Fibroblast of lung (primary cell): ENCODE measurements at regions not wholly inside any gene's neighbourhood (a gene's known extent, or its start where the extent isn't known, plus 50 kb on each side); places are given as distances from the start of the nearest gene placed in this dataset.
A peak's percentile ranks its signal among the peaks of the same experiment; 100 is the strongest.

ENCODE experiments used
- DNase-seq, 2 donors: peaks; one replicate each; pipeline versions ENCODE4 v3.0.0 to v3.0.0-alpha.2; 2010; ENCODE audit warnings: low read depth in 2 of 2
- H2AFZ ChIP-seq: 2 replicates; pipeline ENCODE4 v1.5.1; 2012; ENCODE audit warnings: low read length, control low read depth, inconsistent platforms
- H3K27ac ChIP-seq: 2 replicates; pipeline ENCODE4 v1.5.1; 2011; ENCODE audit warnings: low read length, control low read depth; ENCODE audit not compliant: insufficient read depth
- H3K27me3 ChIP-seq: 2 replicates; pipeline ENCODE4 v1.5.1; 2011; ENCODE audit warnings: mild to moderate bottlenecking, low read length; ENCODE audit not compliant: control insufficient read depth, insufficient read depth
- H3K36me3 ChIP-seq: 2 replicates; pipeline ENCODE4 v1.5.1; 2011; ENCODE audit warnings: low read length; ENCODE audit not compliant: control insufficient read depth, insufficient read depth
- H3K4me1 ChIP-seq: 2 replicates; pipeline ENCODE4 v1.5.1; 2011; ENCODE audit warnings: low read length; ENCODE audit not compliant: control insufficient read depth, insufficient read depth; ENCODE audit errors: extremely low read depth
- H3K4me2 ChIP-seq: 2 replicates; pipeline ENCODE4 v1.5.1; 2011; ENCODE audit warnings: low read length, control low read depth; ENCODE audit not compliant: insufficient read depth; ENCODE audit errors: extremely low read depth
- H3K4me3 ChIP-seq, 4 experiments: fragments of 200-600 bp in 1 of 4; sonication (generic) in 1 of 4; replicated peaks in 1 of 4; 2 replicates each; pipeline ENCODE4 v1.5.1; 2011 to 2016; ENCODE audit warnings: low read length in 4 of 4, low read depth in 3 of 4, mild to moderate bottlenecking in 3 of 4, control low read depth in 2 of 4, inconsistent platforms in 1 of 4, mixed read lengths in 1 of 4; ENCODE audit not compliant: insufficient read depth in 1 of 4; ENCODE audit errors: control extremely low read depth in 1 of 4
- H3K79me2 ChIP-seq: 2 replicates; pipeline ENCODE4 v1.5.1; 2012; ENCODE audit warnings: mild to moderate bottlenecking, low read length, inconsistent platforms; ENCODE audit not compliant: control insufficient read depth, insufficient read depth
- H3K9ac ChIP-seq: 2 replicates; pipeline ENCODE4 v1.5.1; 2011; ENCODE audit warnings: mild to moderate bottlenecking, low read length, control low read depth; ENCODE audit not compliant: insufficient read depth
- H3K9me3 ChIP-seq: 2 replicates; pipeline ENCODE4 v1.5.1; 2012; ENCODE audit warnings: low read depth, low read length; ENCODE audit not compliant: control insufficient read depth, insufficient read depth
- H4K20me1 ChIP-seq: 2 replicates; pipeline ENCODE4 v1.5.1; 2011; ENCODE audit warnings: low read length; ENCODE audit not compliant: control insufficient read depth, insufficient read depth; ENCODE audit errors: extremely low read depth
- CTCF ChIP-seq, 2 donors: IDR thresholded peaks in 1 of 2; conservative IDR thresholded peaks in 1 of 2; 1 replicate in 1 of 2; 2 replicates in 1 of 2; pipeline ENCODE4 v1.5.1; 2011 to 2012; ENCODE audit warnings: low read length in 2 of 2, control low read depth in 1 of 2, inconsistent platforms in 1 of 2, low read depth in 1 of 2, mild to moderate bottlenecking in 1 of 2
- EZH2 ChIP-seq: IDR thresholded peaks from 2 replicates; pipeline ENCODE4 v1.5.1; 2012; ENCODE audit warnings: low read length, control low read depth, mild to moderate bottlenecking; ENCODE audit errors: missing control alignments

GRCh38 chr7:98679741-98680140, 62.7 kb downstream of the NPTX2 start:
- Histone ChIP-seq H3K36me3 (no peaks in the 10 kb centered on the region), H3K4me3 (no peak overlapping the region), H2AFZ (no peak overlapping the region), H3K9me3 (no peaks in the 10 kb centered on the region), H4K20me1 (no peaks in the 10 kb centered on the region), H3K27ac (no peak overlapping the region), H3K9ac (no peak overlapping the region), H3K27me3 (no peaks in the 10 kb centered on the region), H3K4me2 (no peak overlapping the region), H3K4me1 (no peaks in the 10 kb centered on the region), H3K79me2 (no peaks in the 10 kb centered on the region)
- peak in 1 of 2 donors; percentile 6 for DNase-seq
- TF ChIP-seq EZH2 (no peak), CTCF (conservative IDR thresholded peaks at IDR 0.05 in 1 of 2, IDR thresholded peaks at IDR 0.05 in 1 of 2; ENCODE audit: low read depth in 1 of 2, low read length in 2 of 2) (no peak)

- no peak for DNase-seq
- Histone ChIP-seq H3K36me3 (no peaks in the 10 kb centered on the region), H3K4me2 (no peak overlapping the region), H3K4me1 (no peaks in the 10 kb centered on the region), H3K27ac (no peak overlapping the region), H3K4me3 (no peak overlapping the region), H2AFZ (no peak overlapping the region), H3K9ac (no peak overlapping the region), H3K79me2 (no peaks in the 10 kb centered on the region), H3K9me3 (no peaks in the 10 kb centered on the region), H4K20me1 (no peaks in the 10 kb centered on the region), H3K27me3 (no peaks in the 10 kb centered on the region)
- TF ChIP-seq CTCF (conservative IDR thresholded peaks at IDR 0.05 in 1 of 2, IDR thresholded peaks at IDR 0.05 in 1 of 2; ENCODE audit: low read depth in 1 of 2, low read length in 2 of 2) (no peak), EZH2 (no peak)
Observed at GRCh38 chr7:98681511-98681910, 64.4 kb downstream of the NPTX2 start.

GRCh38 chr7:98681951-98682350, 64.9 kb downstream of the NPTX2 start:
- Histone ChIP-seq H3K9me3 (no peaks in the 10 kb centered on the region), H4K20me1 (no peaks in the 10 kb centered on the region), H3K79me2 (no peaks in the 10 kb centered on the region), H3K9ac (no peak overlapping the region), H3K4me2 (no peak overlapping the region), H2AFZ (no peak overlapping the region), H3K4me3 (no peak overlapping the region), H3K27me3 (no peaks in the 10 kb centered on the region), H3K4me1 (no peaks in the 10 kb centered on the region), H3K27ac (no peak overlapping the region), H3K36me3 (no peaks in the 10 kb centered on the region)
- DNase-seq: no peak
- TF ChIP-seq CTCF (conservative IDR thresholded peaks at IDR 0.05 in 1 of 2, IDR thresholded peaks at IDR 0.05 in 1 of 2; ENCODE audit: low read depth in 1 of 2, low read length in 2 of 2) (no peak), EZH2 (no peak)
